ENCODE measurements at regions not wholly inside any gene's neighbourhood (a gene's known extent, or its start where the extent isn't known, plus 50 kb on each side); places are given as distances from the start of the nearest gene placed in this dataset.
"Not testable (repeated sequence)": the region's sequence is repeated elsewhere in the genome, so short reads cannot be mapped to it uniquely, and the experiment has no call there.

GRCh38 chr20:40856653-40857052, 167.6 kb upstream of the MAFB start:
- no peak for DNase-seq

GRCh38 chr20:40860487-40860902, 168.1 kb upstream of the TOP1 start:
- DNase-seq: no peak

DNA sequence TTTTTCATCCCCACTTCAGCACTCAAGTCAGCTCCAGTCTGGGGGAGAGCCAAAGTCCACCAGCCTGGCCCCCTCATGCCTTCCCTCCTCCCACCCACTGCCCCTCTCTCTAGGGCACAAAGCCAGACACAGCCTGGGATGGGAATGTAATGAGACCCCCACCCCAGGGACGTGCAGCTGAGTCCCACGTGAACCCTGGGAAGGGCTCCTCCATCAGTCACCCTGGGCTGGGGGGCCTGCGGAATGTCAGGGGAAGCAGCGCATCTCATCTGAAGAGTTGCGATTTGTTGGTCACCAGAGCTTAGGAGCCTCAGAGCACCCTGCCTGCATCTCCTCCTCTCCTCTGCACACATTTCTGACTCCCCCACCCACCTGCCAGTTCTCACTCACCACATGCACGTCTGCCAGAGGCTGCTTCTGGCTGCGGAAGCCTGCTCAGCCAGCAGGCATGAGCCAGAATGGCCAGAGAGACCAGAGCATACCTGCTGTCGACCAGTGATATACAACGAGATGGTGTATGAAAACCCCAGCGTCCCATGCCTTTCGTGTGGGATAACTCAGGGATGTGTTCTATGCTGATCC, 167.1 kb upstream of the TOP1 start:
- DNase-seq: no peak

DNA sequence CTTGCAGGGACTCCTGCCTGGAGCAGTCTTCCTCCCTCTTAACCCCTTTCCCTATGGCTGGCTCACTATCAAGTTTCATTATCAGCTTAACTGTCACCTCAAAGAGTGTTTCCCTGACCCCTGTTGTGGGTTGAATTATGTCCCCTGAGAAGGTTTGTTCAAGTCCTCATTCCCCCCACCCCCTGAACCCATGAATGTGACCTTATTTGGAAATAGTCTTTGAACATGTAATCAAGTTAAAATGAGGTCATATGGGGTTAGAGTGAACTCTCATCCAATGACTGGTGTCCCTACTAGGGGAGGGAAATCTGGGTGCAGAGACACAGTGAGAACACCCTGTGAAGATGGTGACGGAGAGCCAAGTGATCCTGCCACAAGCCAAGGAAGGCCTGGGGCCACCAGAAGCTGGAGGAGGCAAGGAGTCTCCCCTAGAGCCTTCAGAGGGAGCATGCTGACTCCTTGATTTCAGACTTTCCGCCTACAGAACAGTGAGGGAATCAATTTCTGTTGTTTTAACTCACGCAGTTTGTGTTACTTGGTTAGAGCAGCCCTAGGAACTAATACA, 165.2 kb upstream of the TOP1 start:
- no peak for DNase-seq

DNA sequence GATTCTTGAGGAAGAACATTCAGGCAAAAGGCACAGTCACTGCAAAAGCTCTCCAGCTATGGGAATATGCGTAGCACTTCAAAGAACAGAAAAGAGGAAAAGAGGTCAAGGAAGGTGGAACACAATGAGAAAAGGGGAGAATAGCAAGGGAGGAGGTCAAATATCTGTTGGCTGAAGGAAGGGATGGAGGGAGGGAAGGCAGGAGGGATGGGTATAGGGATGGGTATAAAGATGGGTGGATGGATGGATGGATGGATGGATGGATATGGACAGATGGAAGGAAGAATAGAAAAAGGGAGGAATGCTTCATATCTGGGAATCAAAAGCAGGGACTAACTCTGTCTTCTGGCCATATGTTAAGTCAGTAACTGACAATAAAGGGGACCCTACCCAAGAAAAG, 164.2 kb upstream of the TOP1 start:
- no peak for DNase-seq

GRCh38 chr20:40865095-40865494, 163.5 kb upstream of the TOP1 start:
- DNase-seq: no peak

GRCh38 chr20:40866056-40866455, 162.6 kb upstream of the TOP1 start:
- no peak for DNase-seq

- DNase-seq: no peak
These were observed 159.9 kb upstream of the TOP1 start for GRCh38 chr20:40868551-40869217.

- no peak for DNase-seq
These were observed 159.1 kb upstream of the TOP1 start for GRCh38 chr20:40869218-40870147.

DNA sequence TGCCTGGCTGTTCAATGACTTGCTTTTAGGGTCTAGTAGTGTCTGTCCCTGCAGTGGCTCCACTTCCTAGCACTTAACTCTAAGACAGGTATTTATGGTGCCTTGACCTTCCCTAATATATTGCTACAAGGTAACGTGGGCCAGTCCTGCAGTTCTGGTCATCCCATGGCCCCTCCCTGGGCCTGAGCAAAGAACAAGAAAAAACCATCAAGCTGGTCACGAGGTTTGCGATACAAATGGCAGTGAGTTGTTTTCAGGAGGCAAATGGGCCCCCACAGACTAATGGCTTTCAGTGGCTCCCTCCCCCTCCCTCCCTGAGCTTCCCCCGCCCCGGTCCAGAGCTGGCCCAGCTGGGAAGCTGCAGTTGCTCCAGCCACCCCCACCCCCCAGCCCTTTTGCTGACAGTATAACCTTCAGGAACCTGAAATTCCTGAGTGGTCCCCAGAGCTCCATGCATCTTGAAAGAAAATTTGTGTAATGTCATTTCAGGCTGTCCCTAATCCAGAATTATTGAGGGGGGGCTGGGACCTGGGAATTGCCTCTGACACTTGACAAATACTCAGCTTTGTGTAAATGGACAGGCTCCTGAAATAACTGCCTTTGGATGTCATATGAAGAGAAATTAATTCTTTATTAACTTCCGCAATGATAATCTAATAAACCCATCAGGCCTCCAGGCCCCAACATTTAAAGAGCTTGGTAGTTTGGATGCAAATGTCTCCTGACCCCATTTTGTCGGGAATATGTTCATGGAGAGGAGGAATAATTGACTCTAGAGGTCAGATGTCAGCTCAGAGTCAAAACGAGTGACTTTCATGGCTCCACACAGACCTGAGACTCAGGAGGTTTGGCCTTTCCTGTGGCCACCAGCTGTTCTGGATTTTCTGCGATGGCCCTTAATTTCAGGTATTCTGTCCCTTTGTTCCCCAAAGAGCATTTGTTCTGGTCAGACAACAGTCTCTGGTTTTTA, 153.2 kb upstream of the TOP1 start:
- DNase-seq: no peak

DNA sequence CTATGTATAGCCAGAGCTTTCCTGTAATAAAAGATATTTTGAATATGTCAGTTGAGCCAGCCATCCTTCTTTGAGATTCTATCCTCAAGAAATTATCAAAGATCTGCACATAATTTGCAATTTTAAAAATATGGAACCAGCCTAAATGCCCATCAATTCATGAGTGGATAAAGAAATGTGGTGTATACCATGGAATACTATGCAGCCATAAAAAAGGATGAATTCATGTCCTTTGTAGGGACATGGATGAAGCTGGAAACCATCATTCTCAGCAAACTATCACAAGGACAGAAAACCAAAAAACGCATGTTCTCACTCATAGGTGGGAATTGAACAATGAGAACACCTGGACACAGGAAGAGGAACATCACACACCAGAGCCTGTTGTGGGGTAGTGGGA, 150.5 kb upstream of the TOP1 start:
- DNase-seq: not testable (repeated sequence)

- peak; percentile 44 to 46 for DNase-seq
These were observed 148.4 kb upstream of the TOP1 start for GRCh38 chr20:40880063-40880728.

DNA sequence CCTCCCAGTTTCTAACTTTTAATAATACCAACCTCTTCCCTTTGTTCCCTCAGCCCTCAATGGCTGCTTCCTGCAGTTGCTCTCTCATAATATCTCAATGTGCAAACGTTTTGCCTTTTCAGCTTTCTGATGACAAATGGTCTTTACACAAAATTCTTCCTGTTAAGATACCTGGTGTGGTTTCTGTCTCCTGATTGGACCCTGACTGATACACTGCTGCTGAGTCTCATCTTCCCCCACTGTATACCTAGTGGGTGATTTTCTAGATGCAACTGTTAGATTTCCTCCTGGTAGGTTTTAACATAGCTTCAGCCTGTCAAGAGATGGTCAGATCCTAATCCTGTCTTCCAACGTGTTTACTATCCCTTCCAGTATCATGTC, 147.9 kb upstream of the TOP1 start:
- no peak for DNase-seq

DNA sequence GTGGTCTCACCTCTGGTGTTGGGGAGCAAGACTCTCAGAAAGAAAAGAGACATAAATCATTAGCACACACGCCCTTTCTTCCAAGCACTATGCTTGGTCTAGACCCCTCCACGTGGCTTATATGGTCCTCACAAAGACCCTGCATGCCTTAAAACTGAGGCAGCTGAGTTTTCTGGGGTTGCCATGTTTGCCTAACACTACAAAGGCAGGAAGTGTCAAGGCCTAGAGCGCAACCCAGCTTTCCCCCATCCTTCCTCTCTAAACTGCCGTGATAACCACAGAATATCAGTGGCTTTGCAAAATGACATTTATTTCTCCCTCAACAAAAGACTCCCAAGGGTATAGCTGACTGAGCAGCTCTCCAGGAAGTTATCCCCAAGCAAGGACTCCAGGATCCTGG, 146.5 kb upstream of the TOP1 start:
- no peak for DNase-seq

- no peak for DNase-seq
These were observed 145.5 kb upstream of the TOP1 start for GRCh38 chr20:40883097-40883496.

- DNase-seq: no peak
These were observed 141.5 kb upstream of the TOP1 start for GRCh38 chr20:40887105-40887504.

- DNase-seq: peak; percentile 83 to 91
These were observed 139.4 kb upstream of the TOP1 start for GRCh38 chr20:40889266-40889665.

- DNase-seq: peak; percentile 37 to 52
These were observed 138.4 kb upstream of the TOP1 start for GRCh38 chr20:40890181-40890580.

DNA sequence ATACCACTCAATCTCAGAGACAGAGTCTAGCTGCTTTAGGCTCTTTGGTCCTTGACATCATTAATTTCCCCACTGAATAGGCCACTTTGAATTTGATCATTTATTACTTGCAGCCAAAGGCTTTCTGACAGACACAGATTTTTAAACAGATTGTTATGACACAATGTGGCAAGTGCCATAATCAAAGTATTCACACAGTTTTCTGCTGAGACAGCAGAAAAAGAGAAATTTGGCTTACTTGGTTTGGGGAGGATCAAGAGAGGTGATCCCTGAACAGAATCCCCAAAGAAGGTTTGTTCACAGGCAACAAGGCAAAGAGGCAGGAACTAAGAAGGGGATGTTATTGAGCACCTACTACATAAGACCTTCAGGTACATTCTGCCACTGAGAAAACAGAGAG, 138.0 kb upstream of the TOP1 start:
- no peak for DNase-seq

GRCh38 chr20:40891351-40891750, 137.3 kb upstream of the TOP1 start:
- DNase-seq: peak; percentile 66 to 75

DNA sequence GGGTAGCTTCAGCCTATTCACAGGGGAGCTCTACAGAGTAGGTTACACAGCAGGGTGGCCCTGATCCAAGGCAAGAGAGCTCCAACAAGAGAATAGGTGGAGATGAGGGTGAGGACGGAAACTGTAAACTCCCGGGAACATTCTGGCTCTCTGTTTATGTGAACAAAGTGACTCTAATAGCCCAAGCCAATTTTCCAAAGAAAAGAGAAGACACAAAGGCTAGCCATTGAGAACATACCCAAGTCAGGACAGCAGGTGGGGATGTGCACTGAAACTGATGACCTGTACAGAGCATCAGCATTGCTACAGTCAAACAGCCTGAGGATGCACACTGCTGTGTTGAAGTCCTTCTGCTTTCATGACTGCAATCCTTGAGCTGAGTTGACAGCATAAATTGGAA, 136.0 kb upstream of the TOP1 start:
- peak in 1 of 2 donors; percentile 42 for DNase-seq

Data from inflammatory macrophage (primary cell).